ENCODE measurements at regions not wholly inside any gene's neighbourhood (a gene's known extent, or its start where the extent isn't known, plus 50 kb on each side); places are given as distances from the start of the nearest gene placed in this dataset.

DNA sequence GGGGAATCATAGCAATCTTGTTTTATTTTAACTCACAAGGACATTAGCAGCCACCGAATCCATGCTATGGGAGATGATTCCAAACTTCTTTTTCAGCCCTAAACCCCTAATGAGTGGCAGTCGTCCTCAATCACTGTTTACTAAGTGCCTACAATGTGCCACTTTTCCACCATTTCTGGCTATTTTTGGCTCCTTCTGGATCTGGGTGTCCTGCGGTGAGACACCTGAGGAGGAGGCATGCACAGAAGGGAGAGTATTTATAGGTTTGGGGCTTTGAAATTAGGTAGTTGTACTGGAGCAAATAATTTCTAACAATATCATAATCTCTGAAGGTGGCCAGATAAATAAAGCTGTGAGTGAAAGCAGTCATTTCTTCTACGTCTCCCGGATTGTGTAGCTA is 1125.6 kb downstream of the BCL11B start:
- Mint-ChIP-seq H3K36me3 (ENCODE audit: low read depth, unreplicated experiment) (no peaks in the 10 kb centered on the region), H3K27me3 (ENCODE audit: low read depth, unreplicated experiment) (peaks cover 6% of the 10 kb centered on the region), H3K27ac (ENCODE audit: unreplicated experiment) (no peak overlapping the region), H3K4me3 (ENCODE audit: unreplicated experiment) (no peak overlapping the region), H3K4me1 (ENCODE audit: low read depth, unreplicated experiment) (peaks cover 4% of the 10 kb centered on the region), H3K9me3 (ENCODE audit: unreplicated experiment) (peaks cover 4% of the 10 kb centered on the region)
- Histone ChIP-seq H4K20me1 (ENCODE audit: insufficient read depth, low read length) (no peaks in the 10 kb centered on the region), H3K27ac (ENCODE audit: low read depth, low read length) (no peak overlapping the region), H3K27me3 (ENCODE audit: insufficient read depth, low read length) (no peaks in the 10 kb centered on the region), H3K79me2 (ENCODE audit: insufficient read depth, low read length) (no peaks in the 10 kb centered on the region), H3K4me3 (ENCODE audit: insufficient read depth, low read depth, low read length) (no peak overlapping the region), H3K9me3 (ENCODE audit: insufficient read depth, low read depth, low read length) (no peaks in the 10 kb centered on the region), H3K4me1 (ENCODE audit: insufficient read depth, low read length) (no peaks in the 10 kb centered on the region), H3K36me3 (ENCODE audit: insufficient read depth, low read length) (no peaks in the 10 kb centered on the region), H3K9ac (ENCODE audit: low read length) (no peak overlapping the region), H3K4me2 (ENCODE audit: low read length) (no peak overlapping the region), H2AFZ (ENCODE audit: low read depth, low read length) (no peak overlapping the region)
- FAIRE-seq, result no peak
- no peak for TF ChIP-seq EZH2 (IDR thresholded peaks at IDR 0.05; ENCODE audit: insufficient read depth, low read length)
- TF ChIP-seq, protein P1, sequence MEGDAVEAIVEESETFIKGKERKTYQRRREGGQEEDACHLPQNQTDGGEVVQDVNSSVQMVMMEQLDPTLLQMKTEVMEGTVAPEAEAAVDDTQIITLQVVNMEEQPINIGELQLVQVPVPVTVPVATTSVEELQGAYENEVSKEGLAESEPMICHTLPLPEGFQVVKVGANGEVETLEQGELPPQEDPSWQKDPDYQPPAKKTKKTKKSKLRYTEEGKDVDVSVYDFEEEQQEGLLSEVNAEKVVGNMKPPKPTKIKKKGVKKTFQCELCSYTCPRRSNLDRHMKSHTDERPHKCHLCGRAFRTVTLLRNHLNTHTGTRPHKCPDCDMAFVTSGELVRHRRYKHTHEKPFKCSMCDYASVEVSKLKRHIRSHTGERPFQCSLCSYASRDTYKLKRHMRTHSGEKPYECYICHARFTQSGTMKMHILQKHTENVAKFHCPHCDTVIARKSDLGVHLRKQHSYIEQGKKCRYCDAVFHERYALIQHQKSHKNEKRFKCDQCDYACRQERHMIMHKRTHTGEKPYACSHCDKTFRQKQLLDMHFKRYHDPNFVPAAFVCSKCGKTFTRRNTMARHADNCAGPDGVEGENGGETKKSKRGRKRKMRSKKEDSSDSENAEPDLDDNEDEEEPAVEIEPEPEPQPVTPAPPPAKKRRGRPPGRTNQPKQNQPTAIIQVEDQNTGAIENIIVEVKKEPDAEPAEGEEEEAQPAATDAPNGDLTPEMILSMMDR (IDR thresholded peaks at IDR 0.05; ENCODE audit: insufficient read depth, low read depth, low read length), result no peak
- DNase-seq (ENCODE audit: low read depth), result no peak

DNA sequence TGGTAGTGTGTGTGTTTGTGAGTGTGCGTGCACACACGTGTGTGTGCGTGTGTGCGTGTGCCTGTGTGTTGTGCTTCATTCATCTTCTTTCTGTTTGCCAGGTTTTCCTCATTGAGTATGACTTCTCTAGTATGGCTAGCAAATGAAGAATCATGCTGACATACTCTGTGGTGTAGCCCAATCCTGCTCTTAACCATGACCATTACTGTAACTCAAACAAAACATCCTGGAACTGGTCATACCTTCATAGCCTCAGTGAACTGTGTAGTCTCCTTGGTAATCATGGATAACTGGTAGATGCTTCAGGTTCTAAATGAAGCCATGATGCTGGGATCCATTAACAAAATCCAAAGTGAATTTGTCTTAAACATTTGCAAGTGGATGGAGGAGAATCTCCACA is 1117.7 kb downstream of the BCL11B start:
- no peaks in the 10 kb centered on the region for H3K4me1 ChIP-seq (ENCODE audit: insufficient read depth, low read length)
- no peaks in the 10 kb centered on the region for H4K20me1 ChIP-seq (ENCODE audit: insufficient read depth, low read length)
- FAIRE-seq (no peak), DNase-seq (ENCODE audit: low read depth) (no peak)
- no peak for TF ChIP-seq EZH2 (IDR thresholded peaks at IDR 0.05; ENCODE audit: insufficient read depth, low read length)
- no peak overlapping the region for H3K9ac ChIP-seq (ENCODE audit: low read length)
- H3K27ac Mint-ChIP-seq (ENCODE audit: unreplicated experiment), result no peak overlapping the region
- H3K27me3 Mint-ChIP-seq (ENCODE audit: low read depth, unreplicated experiment), result peaks cover 8% of the 10 kb centered on the region
- no peaks in the 10 kb centered on the region for H3K27me3 ChIP-seq (ENCODE audit: insufficient read depth, low read length)
- H3K36me3 ChIP-seq (ENCODE audit: insufficient read depth, low read length), result no peaks in the 10 kb centered on the region
- no peaks in the 10 kb centered on the region for H3K4me1 Mint-ChIP-seq (ENCODE audit: low read depth, unreplicated experiment)
- no peak overlapping the region for H3K4me3 Mint-ChIP-seq (ENCODE audit: unreplicated experiment)
- no peak overlapping the region for H3K4me2 ChIP-seq (ENCODE audit: low read length)
- H2AFZ ChIP-seq (ENCODE audit: low read depth, low read length), result no peak overlapping the region
- H3K9me3 Mint-ChIP-seq (ENCODE audit: unreplicated experiment), result peaks cover 4% of the 10 kb centered on the region
- no peaks in the 10 kb centered on the region for H3K36me3 Mint-ChIP-seq (ENCODE audit: low read depth, unreplicated experiment)
- no peak overlapping the region for H3K4me3 ChIP-seq (ENCODE audit: insufficient read depth, low read depth, low read length)
- no peaks in the 10 kb centered on the region for H3K79me2 ChIP-seq (ENCODE audit: insufficient read depth, low read length)
- no peaks in the 10 kb centered on the region for H3K9me3 ChIP-seq (ENCODE audit: insufficient read depth, low read depth, low read length)
- no peak overlapping the region for H3K27ac ChIP-seq (ENCODE audit: low read depth, low read length)

DNA sequence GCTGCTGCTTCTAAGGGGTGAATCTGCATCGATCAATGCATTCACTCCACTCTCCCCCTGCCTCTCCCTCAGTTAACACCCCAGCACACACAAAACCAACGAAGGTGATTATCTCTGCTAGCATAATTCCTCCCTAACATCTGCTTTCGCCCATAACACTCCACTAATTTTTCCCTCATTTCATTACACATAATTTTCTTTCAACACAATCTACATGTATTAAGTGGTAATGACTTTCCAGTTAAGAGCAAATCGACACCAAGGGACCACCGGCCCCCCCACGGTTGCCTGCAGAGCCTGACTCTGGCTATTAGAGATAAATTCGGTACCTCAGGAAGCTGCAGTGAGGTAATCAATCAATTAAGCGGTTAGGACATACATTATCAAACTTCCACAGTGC is 1115.6 kb downstream of the BCL11B start:
- H3K36me3 ChIP-seq (ENCODE audit: insufficient read depth, low read length), result no peaks in the 10 kb centered on the region
- H3K9ac ChIP-seq (ENCODE audit: low read length), result no peak overlapping the region
- no peak overlapping the region for H3K4me2 ChIP-seq (ENCODE audit: low read length)
- no peaks in the 10 kb centered on the region for H3K36me3 Mint-ChIP-seq (ENCODE audit: low read depth, unreplicated experiment)
- H4K20me1 ChIP-seq (ENCODE audit: insufficient read depth, low read length), result no peaks in the 10 kb centered on the region
- no peak overlapping the region for H2AFZ ChIP-seq (ENCODE audit: low read depth, low read length)
- H3K27ac Mint-ChIP-seq (ENCODE audit: unreplicated experiment), result no peak overlapping the region
- H3K4me1 ChIP-seq (ENCODE audit: insufficient read depth, low read length), result no peaks in the 10 kb centered on the region
- no peak overlapping the region for H3K4me3 Mint-ChIP-seq (ENCODE audit: unreplicated experiment)
- FAIRE-seq (no peak), DNase-seq (ENCODE audit: low read depth) (no peak)
- H3K4me3 ChIP-seq (ENCODE audit: insufficient read depth, low read depth, low read length), result no peak overlapping the region
- peaks cover 16% of the 10 kb centered on the region for H3K27me3 Mint-ChIP-seq (ENCODE audit: low read depth, unreplicated experiment)
- H3K79me2 ChIP-seq (ENCODE audit: insufficient read depth, low read length), result no peaks in the 10 kb centered on the region
- no peak overlapping the region for H3K27ac ChIP-seq (ENCODE audit: low read depth, low read length)
- H3K4me1 Mint-ChIP-seq (ENCODE audit: low read depth, unreplicated experiment), result no peaks in the 10 kb centered on the region
- no peaks in the 10 kb centered on the region for H3K9me3 ChIP-seq (ENCODE audit: insufficient read depth, low read depth, low read length)
- no peaks in the 10 kb centered on the region for H3K27me3 ChIP-seq (ENCODE audit: insufficient read depth, low read length)
- TF ChIP-seq EZH2 (IDR thresholded peaks at IDR 0.05; ENCODE audit: insufficient read depth, low read length), result no peak
- TF ChIP-seq, protein P1 (IDR thresholded peaks at IDR 0.05; ENCODE audit: insufficient read depth, low read depth, low read length), result no peak
- H3K9me3 Mint-ChIP-seq (ENCODE audit: unreplicated experiment), result no peaks in the 10 kb centered on the region

Data from astrocyte (in vitro differentiated cells and primary cell).